ENCODE measurements at regions not wholly inside any gene's neighbourhood (a gene's known extent, or its start where the extent isn't known, plus 50 kb on each side); places are given as distances from the start of the nearest gene placed in this dataset.

- POLR2A ChIA-PET: interaction anchor here (1.4 kb wide), 1 partner anchor 10 kb away, joined by 5 read pairs; a partner anchor contains a TSS
- DNase-seq (ENCODE audit: low read depth, low spot score): no peak
- CTCF ChIA-PET: interaction anchor here (2.2 kb wide), 1 partner anchor 10 kb away, joined by 10 read pairs; a partner anchor contains a TSS
- no peak for TF ChIP-seq CTCF (IDR thresholded peaks at IDR 0.05; ENCODE audit: insufficient read depth, low read length, missing control alignments)
- H3K4me3 ChIP-seq (ENCODE audit: low read depth, low read length): no peak overlapping the region
These were observed 104.1 kb upstream of the BTN3A2 start for GRCh38 chr6:26260725-26261490.

- no peak overlapping the region for H3K4me3 ChIP-seq (ENCODE audit: low read depth, low read length)
- DNase-seq (ENCODE audit: low read depth, low spot score): no peak
- no peak for TF ChIP-seq CTCF (IDR thresholded peaks at IDR 0.05; ENCODE audit: insufficient read depth, low read length, missing control alignments)
- CTCF ChIA-PET: interaction anchor here (1.3 kb wide), 1 partner anchor 29 kb away, joined by 4 read pairs; no protein-coding TSS in a partner anchor
- POLR2A ChIA-PET: no interaction called here
These were observed 100.5 kb upstream of the BTN3A2 start for GRCh38 chr6:26264547-26264946.

DNA sequence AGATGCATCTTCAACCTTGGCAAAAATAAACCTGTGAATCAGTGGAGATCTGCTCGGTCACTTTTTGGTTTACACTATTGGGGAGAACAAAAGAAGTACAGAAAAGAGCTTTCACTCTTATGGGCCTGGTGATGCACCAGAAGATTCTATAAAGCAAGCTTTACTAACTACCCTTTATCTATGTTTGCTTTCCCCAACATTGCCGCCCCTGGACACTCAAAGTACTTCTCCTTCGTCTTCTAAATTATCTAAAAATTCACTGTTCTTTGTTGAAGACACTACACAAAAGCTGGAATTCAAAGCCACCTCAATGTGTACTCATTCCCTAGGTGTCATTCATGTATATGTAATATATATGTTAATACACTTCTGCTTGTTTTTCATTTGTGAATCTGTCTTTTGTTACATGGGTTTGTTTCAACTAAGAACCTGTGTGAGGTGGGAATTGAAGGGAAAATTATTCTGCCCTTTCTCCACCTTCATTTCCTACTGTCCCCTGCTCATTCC lies 97.9 kb upstream of the BTN3A2 start:
- POLR2A ChIA-PET: interaction anchor here (0.9 kb wide), 1 partner anchor 16 kb away, joined by 4 read pairs; a partner anchor contains a TSS

GRCh38 chr6:26268659-26269402 lies 96.2 kb upstream of the BTN3A2 start:
- CTCF ChIA-PET: interaction anchor here (0.9 to 3.4 kb wide), 3 partner anchors 10 to 13 kb away, joined by 4 to 18 read pairs (median 6); no protein-coding TSS in a partner anchor
- no peak overlapping the region for H3K4me3 ChIP-seq (ENCODE audit: low read depth, low read length)
- TF ChIP-seq CTCF (IDR thresholded peaks at IDR 0.05; ENCODE audit: insufficient read depth, low read length, missing control alignments): no peak
- POLR2A ChIA-PET: no interaction called here
- no peak for DNase-seq (ENCODE audit: low read depth, low spot score)

More for the DNA sequence above, 97.9 kb upstream of the BTN3A2 start:
- DNase-seq (ENCODE audit: low read depth, low spot score): no peak
- no peak for TF ChIP-seq CTCF (IDR thresholded peaks at IDR 0.05; ENCODE audit: insufficient read depth, low read length, missing control alignments)
- H3K4me3 ChIP-seq (ENCODE audit: low read depth, low read length): no peak overlapping the region
- CTCF ChIA-PET: interaction anchor here (0.6 to 1.3 kb wide), 5 partner anchors 10 to 907 kb away, joined by 3 read pairs; no protein-coding TSS in a partner anchor

- DNase-seq (ENCODE audit: low read depth, low spot score): no peak
- ChIA-PET CTCF (interaction anchor here (0.9 to 3.4 kb wide), 9 partner anchors 8 to 205 kb away, joined by 3 to 18 read pairs (median 6); a partner anchor contains a TSS), POLR2A (interaction anchor here (0.7 to 4.9 kb wide), 6 partner anchors 15 to 238 kb away, joined by 3 to 62 read pairs (median 9); a partner anchor contains a TSS)
- H3K4me3 ChIP-seq (ENCODE audit: low read depth, low read length): peak overlapping the region; percentile 63
- TF ChIP-seq CTCF (IDR thresholded peaks at IDR 0.05; ENCODE audit: insufficient read depth, low read length, missing control alignments): no peak
These were observed 95.2 kb upstream of the BTN3A2 start for GRCh38 chr6:26269531-26270485.
